ENCODE measurements at regions not wholly inside any gene's neighbourhood (a gene's known extent, or its start where the extent isn't known, plus 50 kb on each side); places are given as distances from the start of the nearest gene placed in this dataset.

GRCh38 chr4:14842964-14843630 lies 159.2 kb upstream of the CPEB2 start:
- DNase-seq (ENCODE audit: low read depth in 4 of 4, low spot score in 3 of 4), result no peak

- DNase-seq (ENCODE audit: low read depth in 4 of 4, low spot score in 3 of 4), result no peak
Measured at GRCh38 chr4:14844061-14844460, 158.2 kb upstream of the CPEB2 start.

- DNase-seq (ENCODE audit: low read depth in 4 of 4, low spot score in 3 of 4), result no peak
Measured at GRCh38 chr4:14848229-14848628, 154.1 kb upstream of the CPEB2 start.

- DNase-seq (ENCODE audit: low read depth in 4 of 4, low spot score in 3 of 4), result no peak
Measured at GRCh38 chr4:14850455-14851097, 151.7 kb upstream of the CPEB2 start.

GRCh38 chr4:14853176-14853943 lies 148.9 kb upstream of the CPEB2 start:
- DNase-seq (ENCODE audit: low read depth in 4 of 4, low spot score in 3 of 4), result no peak

- no peak for DNase-seq (ENCODE audit: low read depth in 4 of 4, low spot score in 3 of 4)
Measured at GRCh38 chr4:14855719-14856061, 146.6 kb upstream of the CPEB2 start.

GRCh38 chr4:14856062-14856933 lies 146.0 kb upstream of the CPEB2 start:
- DNase-seq (ENCODE audit: low read depth in 4 of 4, low spot score in 3 of 4), result no peak

GRCh38 chr4:14856934-14857235 lies 145.4 kb upstream of the CPEB2 start:
- DNase-seq (ENCODE audit: low read depth in 4 of 4, low spot score in 3 of 4), result no peak

- DNase-seq (ENCODE audit: low read depth in 4 of 4, low spot score in 3 of 4), result no peak
Measured at GRCh38 chr4:14857475-14857874, 144.8 kb upstream of the CPEB2 start.

- DNase-seq (ENCODE audit: low read depth in 4 of 4, low spot score in 3 of 4), result no peak
Measured at GRCh38 chr4:14857981-14858380, 144.3 kb upstream of the CPEB2 start.

- no peak for DNase-seq (ENCODE audit: low read depth in 4 of 4, low spot score in 3 of 4)
Measured at GRCh38 chr4:14862891-14863290, 139.4 kb upstream of the CPEB2 start.

- DNase-seq (ENCODE audit: low read depth in 4 of 4, low spot score in 3 of 4), result no peak
Measured at GRCh38 chr4:14863418-14864364, 138.6 kb upstream of the CPEB2 start.

GRCh38 chr4:14864365-14865030 lies 137.8 kb upstream of the CPEB2 start:
- no peak for DNase-seq (ENCODE audit: low read depth in 4 of 4, low spot score in 3 of 4)

- DNase-seq (ENCODE audit: low read depth in 4 of 4, low spot score in 3 of 4), result no peak
Measured at GRCh38 chr4:14865031-14865366, 137.3 kb upstream of the CPEB2 start.

GRCh38 chr4:14865804-14866203 lies 136.5 kb upstream of the CPEB2 start:
- DNase-seq (ENCODE audit: low read depth in 4 of 4, low spot score in 3 of 4), result no peak

GRCh38 chr4:14867847-14868246 lies 134.4 kb upstream of the CPEB2 start:
- DNase-seq (ENCODE audit: low read depth in 4 of 4, low spot score in 3 of 4), result no peak

GRCh38 chr4:14868426-14869395 lies 133.6 kb upstream of the CPEB2 start:
- no peak for DNase-seq (ENCODE audit: low read depth in 4 of 4, low spot score in 3 of 4)

- DNase-seq (ENCODE audit: low read depth in 4 of 4, low spot score in 3 of 4), result no peak
Measured at GRCh38 chr4:14871676-14872430, 130.4 kb upstream of the CPEB2 start.
